LHCN-M2 (cell line): ENCODE measurements at regions not wholly inside any gene's neighbourhood (a gene's known extent, or its start where the extent isn't known, plus 50 kb on each side); places are given as distances from the start of the nearest gene placed in this dataset.
"Not testable (repeated sequence)": the region's sequence is repeated elsewhere in the genome, so short reads cannot be mapped to it uniquely, and the experiment has no call there.

Experiments
- DNase-seq: peaks from one replicate; pipeline ENCODE4 v3.0.0-alpha.2; 2012; ENCODE audit warnings: low read depth

- no peak for DNase-seq
Measured at GRCh38 chr16:61007694-61008093, 1028.5 kb downstream of the CDH8 start.

GRCh38 chr16:61005952-61006351 lies 1030.3 kb downstream of the CDH8 start:
- no peak for DNase-seq

GRCh38 chr16:61002479-61003204 lies 1033.6 kb downstream of the CDH8 start:
- no peak for DNase-seq

- no peak for DNase-seq
Measured at GRCh38 chr16:60991886-60992285, 1044.4 kb downstream of the CDH8 start.

DNA sequence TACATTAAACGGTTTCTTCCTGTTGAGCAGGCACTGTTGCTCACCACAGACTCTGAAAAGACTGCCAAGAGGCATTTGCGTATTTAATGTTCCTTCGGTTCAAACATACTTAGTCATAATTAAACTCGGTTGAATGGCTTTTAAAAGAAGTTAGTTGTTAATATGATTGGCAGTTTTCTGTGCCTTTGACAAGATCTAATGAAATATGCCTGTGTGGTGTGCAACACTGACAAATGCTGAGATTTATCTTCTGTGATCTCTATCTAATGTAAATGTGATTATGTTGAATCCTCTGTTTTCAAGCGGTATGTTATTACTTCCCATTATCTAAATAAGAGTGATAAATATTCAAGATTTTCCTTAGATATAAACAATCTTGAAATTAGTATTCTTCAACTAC lies 1046.6 kb downstream of the CDH8 start:
- DNase-seq, result no peak

- DNase-seq, result no peak
Measured at GRCh38 chr16:60979119-60979518, 1057.1 kb downstream of the CDH8 start.

DNA sequence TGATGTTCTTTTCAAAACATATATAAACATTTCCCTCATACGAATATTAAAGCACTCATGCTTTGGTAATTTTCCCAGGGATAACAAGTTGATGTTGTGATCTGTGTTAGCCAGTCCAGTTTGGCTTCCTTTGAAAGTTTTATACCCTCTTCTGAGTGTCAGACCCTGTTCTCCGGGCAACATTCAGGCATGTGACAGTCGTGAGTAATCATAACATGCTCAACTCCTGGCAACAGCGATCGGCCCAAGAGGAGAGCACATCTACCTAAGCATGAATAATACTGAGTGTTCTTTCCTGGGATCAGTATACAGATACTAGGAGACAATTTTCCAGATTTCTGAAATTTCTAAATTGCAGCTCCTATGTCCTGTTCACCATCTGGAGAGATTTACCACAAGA lies 1086.4 kb downstream of the CDH8 start:
- DNase-seq, result no peak

GRCh38 chr16:60945225-60945624 lies 1091.0 kb downstream of the CDH8 start:
- DNase-seq, result no peak

GRCh38 chr16:60936189-60936588 lies 1100.0 kb downstream of the CDH8 start:
- not testable (repeated sequence) for DNase-seq

- DNase-seq, result no peak
Measured at GRCh38 chr16:60932600-60932999, 1103.6 kb downstream of the CDH8 start.

GRCh38 chr16:60930291-60930690 lies 1105.9 kb downstream of the CDH8 start:
- DNase-seq, result no peak

- no peak for DNase-seq
Measured at GRCh38 chr16:60922920-60923319, 1113.3 kb downstream of the CDH8 start.

- no peak for DNase-seq
Measured at GRCh38 chr16:60914334-60914733, 1121.9 kb downstream of the CDH8 start.

- no peak for DNase-seq
Measured at GRCh38 chr16:60907645-60908044, 1128.6 kb downstream of the CDH8 start.

GRCh38 chr16:60905811-60906210 lies 1130.4 kb downstream of the CDH8 start:
- DNase-seq, result no peak

GRCh38 chr16:60902114-60902513 lies 1134.1 kb downstream of the CDH8 start:
- no peak for DNase-seq

DNA sequence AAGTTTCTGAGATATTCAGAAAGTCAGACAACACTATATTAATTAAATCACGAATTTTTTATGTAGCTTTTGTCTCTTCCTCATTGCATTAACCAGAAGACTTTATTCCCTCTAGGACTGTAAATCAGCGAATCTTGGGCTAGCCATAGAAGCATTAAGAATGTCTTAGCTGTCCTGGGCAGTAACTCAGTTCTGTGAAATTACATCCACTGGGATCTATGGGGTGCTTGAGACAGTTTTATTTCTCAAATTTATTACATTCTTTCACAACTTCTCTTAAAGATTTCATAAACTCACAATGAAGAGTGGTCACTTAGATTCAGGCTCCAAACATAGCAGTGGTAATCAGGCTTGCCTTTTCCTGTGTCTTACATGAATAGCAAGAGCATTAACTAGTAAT lies 1153.4 kb downstream of the CDH8 start:
- DNase-seq, result no peak

- DNase-seq, result no peak
Measured at GRCh38 chr16:60852635-60853034, 1183.6 kb downstream of the CDH8 start.

DNA sequence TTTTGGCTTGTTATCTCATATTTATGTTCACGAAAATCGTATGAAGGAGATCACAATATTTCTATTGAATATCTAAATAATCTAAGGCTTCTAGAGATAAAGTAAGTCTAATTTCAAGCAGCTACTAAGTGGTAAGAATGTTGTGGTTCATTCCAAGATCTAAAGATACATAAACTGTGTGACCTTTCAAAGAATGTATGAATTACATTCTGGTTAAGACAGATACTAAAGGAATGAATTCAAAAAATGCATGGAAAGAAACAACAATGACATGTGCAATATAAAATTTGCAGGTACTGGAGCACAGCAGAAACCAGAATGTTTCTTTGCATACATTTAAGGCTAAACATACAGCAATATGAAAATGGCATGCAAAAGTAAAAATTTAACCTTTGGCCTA lies 1214.6 kb downstream of the CDH8 start:
- DNase-seq, result no peak

GRCh38 chr16:60820361-60820760 lies 1215.9 kb downstream of the CDH8 start:
- DNase-seq, result no peak

- no peak for DNase-seq
Measured at GRCh38 chr16:60818465-60818864, 1217.8 kb downstream of the CDH8 start.

DNA sequence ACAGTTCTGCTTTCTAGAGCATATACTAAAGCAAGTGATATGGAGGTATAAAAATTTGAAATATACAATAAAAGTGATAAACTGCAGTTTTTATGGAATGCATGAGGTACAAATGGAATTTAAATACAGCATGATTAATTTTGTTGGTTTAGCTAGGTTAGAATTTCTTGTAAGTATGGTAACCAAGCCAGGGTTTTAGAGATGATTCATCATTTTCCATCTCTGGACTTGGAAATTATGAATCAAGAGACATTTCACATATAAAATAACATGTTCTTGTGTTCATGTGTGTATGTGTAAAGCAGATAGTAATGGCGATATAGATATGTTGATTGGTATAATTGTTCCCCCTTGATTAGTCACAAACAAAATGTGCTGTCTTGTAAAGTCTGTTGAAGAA lies 1219.8 kb downstream of the CDH8 start:
- no peak for DNase-seq

- DNase-seq, result no peak
Measured at GRCh38 chr16:60815865-60816264, 1220.4 kb downstream of the CDH8 start.

DNA sequence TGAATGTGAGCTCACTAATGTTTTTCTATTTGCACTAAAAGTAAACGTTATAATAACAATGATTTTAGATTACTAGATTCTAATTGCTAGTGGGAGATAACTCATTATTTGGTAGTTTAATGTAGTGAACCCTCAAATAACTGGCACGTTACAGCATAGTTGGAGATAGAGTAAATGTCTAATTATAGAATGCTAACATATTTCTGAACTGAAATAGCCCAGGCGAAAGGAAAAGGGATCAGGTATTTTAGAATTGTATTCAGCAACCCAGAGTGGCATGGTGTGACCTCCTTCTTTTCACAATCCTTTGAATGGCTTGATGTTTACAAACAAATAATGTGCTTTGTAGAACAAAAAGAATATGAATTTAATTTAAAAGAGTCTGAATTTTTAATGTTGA lies 1221.2 kb downstream of the CDH8 start:
- no peak for DNase-seq
